WERI-Rb-1 (cell line): ENCODE measurements at regions not wholly inside any gene's neighbourhood (a gene's known extent, or its start where the extent isn't known, plus 50 kb on each side); places are given as distances from the start of the nearest gene placed in this dataset.
"Not testable (repeated sequence)": the region's sequence is repeated elsewhere in the genome, so short reads cannot be mapped to it uniquely, and the experiment has no call there.

Experiments
- DNase-seq: peaks from one replicate; pipeline ENCODE4 v3.0.0-alpha.2; 2020
- H3K27ac ChIP-seq: fragments of 250-450 bp; sonication (Bioruptor Pico); 2 replicates; pipeline ENCODE4 v1.5.1; 2020; ENCODE audit warnings: mild to moderate bottlenecking, moderate library complexity
- H3K27me3 ChIP-seq: fragments of 250-450 bp; sonication (Bioruptor Pico); 2 replicates; pipeline ENCODE4 v1.5.1; 2021; ENCODE audit warnings: mild to moderate bottlenecking, low read depth, moderate library complexity; ENCODE audit not compliant: insufficient read depth, severe bottlenecking
- H3K36me3 ChIP-seq: fragments of 250-450 bp; sonication (Bioruptor Pico); 2 replicates; pipeline ENCODE4 v1.5.1; 2020; ENCODE audit warnings: mild to moderate bottlenecking, moderate library complexity
- H3K4me3 ChIP-seq: 2 replicates; pipeline ENCODE4 v1.5.1; 2011; ENCODE audit warnings: low read depth, mild to moderate bottlenecking, control low read depth, low read length
- H3K9me3 ChIP-seq: fragments of 250-450 bp; sonication (Bioruptor Pico); 2 replicates; pipeline ENCODE4 v1.5.1; 2021; ENCODE audit warnings: mild to moderate bottlenecking, moderate library complexity; ENCODE audit not compliant: severe bottlenecking
- CTCF ChIP-seq: IDR thresholded peaks from 2 replicates; pipeline ENCODE4 v1.5.1; 2011; ENCODE audit warnings: low read depth, mild to moderate bottlenecking, control low read depth, inconsistent platforms, low read length

- Histone ChIP-seq H3K36me3 (no peaks in the 10 kb centered on the region), H3K9me3 (no peaks in the 10 kb centered on the region), H3K27me3 (no peaks in the 10 kb centered on the region), H3K27ac (no peak overlapping the region), H3K4me3 (no peak overlapping the region)
- no peak for TF ChIP-seq CTCF
- DNase-seq = no peak
Observed at GRCh38 chr2:234558642-234559041, 61.8 kb upstream of the ARL4C start.

GRCh38 chr2:234556848-234557573 is 60.1 kb upstream of the ARL4C start:
- H3K4me3 ChIP-seq = no peak overlapping the region
- no peak for TF ChIP-seq CTCF
- no peaks in the 10 kb centered on the region for H3K36me3 ChIP-seq
- H3K27me3 ChIP-seq = no peaks in the 10 kb centered on the region
- DNase-seq = no peak
- H3K27ac ChIP-seq = no peak overlapping the region
- H3K9me3 ChIP-seq = no peaks in the 10 kb centered on the region

GRCh38 chr2:234555616-234556249 is 58.9 kb upstream of the ARL4C start:
- no peaks in the 10 kb centered on the region for H3K27me3 ChIP-seq
- no peaks in the 10 kb centered on the region for H3K9me3 ChIP-seq
- H3K4me3 ChIP-seq = no peak overlapping the region
- H3K36me3 ChIP-seq = no peaks in the 10 kb centered on the region
- DNase-seq = no peak
- no peak for TF ChIP-seq CTCF
- no peak overlapping the region for H3K27ac ChIP-seq

- TF ChIP-seq CTCF = no peak
Observed at GRCh38 chr2:234555161-234555560, 58.3 kb upstream of the ARL4C start.

GRCh38 chr2:234553223-234553622 is 56.3 kb upstream of the ARL4C start:
- H3K27ac ChIP-seq, DNase-seq: not testable (repeated sequence)

More at GRCh38 chr2:234555161-234555560, 58.3 kb upstream of the ARL4C start:
- Histone ChIP-seq H3K4me3 (no peak overlapping the region), H3K27me3 (no peaks in the 10 kb centered on the region), H3K9me3 (no peaks in the 10 kb centered on the region), H3K27ac (no peak overlapping the region), H3K36me3 (no peaks in the 10 kb centered on the region)
- no peak for DNase-seq

GRCh38 chr2:234550511-234551107 is 53.7 kb upstream of the ARL4C start:
- Histone ChIP-seq H3K27me3 (no peaks in the 10 kb centered on the region), H3K36me3 (no peaks in the 10 kb centered on the region), H3K9me3 (no peaks in the 10 kb centered on the region), H3K27ac (no peak overlapping the region), H3K4me3 (no peak overlapping the region)
- peak; percentile 75 for DNase-seq
- TF ChIP-seq CTCF = peak; percentile 94

More at GRCh38 chr2:234553223-234553622, 56.3 kb upstream of the ARL4C start:
- not testable (repeated sequence) for H3K36me3 ChIP-seq, H3K4me3 ChIP-seq, H3K9me3 ChIP-seq, H3K27me3 ChIP-seq
